Upper lobe of left lung (tissue), 4 donors: ENCODE measurements at regions not wholly inside any gene's neighbourhood (a gene's known extent, or its start where the extent isn't known, plus 50 kb on each side); places are given as distances from the start of the nearest gene placed in this dataset.

Experiments
- EP300 ChIP-seq, 4 donors: sonication (generic); formaldehyde crosslinking; IDR thresholded peaks; one replicate each; pipeline ENCODE4 v1.5.1; 2017; ENCODE audit warnings: antibody characterized with exemption in 4 of 4, control low read depth in 2 of 4
- POLR2A ChIP-seq, 4 donors: fragments of 450-650 bp; IDR thresholded peaks; one replicate each; pipeline ENCODE4 v1.5.1; 2016 to 2017; ENCODE audit warnings: antibody characterized with exemption in 4 of 4, mild to moderate bottlenecking in 2 of 4

DNA sequence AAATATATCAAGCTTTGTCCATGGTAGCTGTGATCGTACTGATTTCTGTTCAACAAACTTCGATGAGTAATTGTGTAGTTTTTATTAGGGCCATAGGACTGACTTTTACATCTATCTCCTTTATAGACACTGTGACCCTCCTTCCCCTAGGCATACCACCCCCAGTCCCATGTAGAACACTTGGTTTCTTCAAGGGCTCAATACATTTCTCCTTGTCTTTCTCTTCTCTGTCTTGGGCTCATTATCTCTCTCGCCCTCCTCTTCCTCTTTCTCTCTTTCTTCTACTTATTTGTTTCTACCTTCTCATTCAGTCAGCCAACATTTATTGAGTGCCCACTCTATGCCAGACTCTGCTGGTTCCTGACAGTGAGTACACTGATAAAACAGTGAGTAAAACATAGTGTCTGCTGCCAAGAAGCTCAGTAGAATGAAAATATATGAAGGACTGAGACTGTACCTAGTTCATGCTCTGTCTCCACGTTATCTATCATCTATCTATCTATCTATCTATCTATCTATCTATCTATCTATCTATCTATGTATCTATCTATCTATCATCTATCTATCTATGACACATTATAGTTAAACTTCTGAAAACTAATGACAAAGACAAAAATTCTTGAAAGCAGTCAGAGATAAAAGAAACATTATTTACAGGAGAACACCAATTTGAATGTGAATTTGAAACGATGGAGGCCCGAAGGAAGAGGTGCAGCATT lies 122.8 kb downstream of the RBMX2 start:
- TF ChIP-seq POLR2A (IDR thresholded peaks at IDR 0.05) (no peak), EP300 (IDR thresholded peaks at IDR 0.05) (no peak)
